ENCODE measurements at regions not wholly inside any gene's neighbourhood (a gene's known extent, or its start where the extent isn't known, plus 50 kb on each side); places are given as distances from the start of the nearest gene placed in this dataset.
A peak's percentile ranks its signal among the peaks of the same experiment; 100 is the strongest.

DNA sequence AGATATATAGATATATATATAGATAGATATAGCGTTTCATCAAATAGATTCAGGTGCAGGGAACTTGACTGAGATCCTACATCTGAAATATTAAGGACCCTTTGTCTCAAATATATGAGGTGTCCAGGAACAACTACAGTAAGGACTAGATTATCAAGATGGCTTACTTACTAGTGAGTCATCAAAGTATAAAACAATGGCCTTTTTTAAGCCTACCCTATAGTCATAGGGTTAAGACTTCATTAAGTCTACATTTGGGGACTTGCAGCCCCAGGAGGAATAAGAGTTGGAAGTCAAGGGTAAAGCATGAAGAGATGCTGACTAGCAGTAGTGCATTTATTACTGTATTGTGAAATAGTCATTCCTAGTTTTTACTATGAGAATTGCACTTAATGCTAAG, 1023.4 kb downstream of the CDH11 start:
- DNase-seq (ENCODE audit: low read depth) = no peak
- TF ChIP-seq, protein P1, sequence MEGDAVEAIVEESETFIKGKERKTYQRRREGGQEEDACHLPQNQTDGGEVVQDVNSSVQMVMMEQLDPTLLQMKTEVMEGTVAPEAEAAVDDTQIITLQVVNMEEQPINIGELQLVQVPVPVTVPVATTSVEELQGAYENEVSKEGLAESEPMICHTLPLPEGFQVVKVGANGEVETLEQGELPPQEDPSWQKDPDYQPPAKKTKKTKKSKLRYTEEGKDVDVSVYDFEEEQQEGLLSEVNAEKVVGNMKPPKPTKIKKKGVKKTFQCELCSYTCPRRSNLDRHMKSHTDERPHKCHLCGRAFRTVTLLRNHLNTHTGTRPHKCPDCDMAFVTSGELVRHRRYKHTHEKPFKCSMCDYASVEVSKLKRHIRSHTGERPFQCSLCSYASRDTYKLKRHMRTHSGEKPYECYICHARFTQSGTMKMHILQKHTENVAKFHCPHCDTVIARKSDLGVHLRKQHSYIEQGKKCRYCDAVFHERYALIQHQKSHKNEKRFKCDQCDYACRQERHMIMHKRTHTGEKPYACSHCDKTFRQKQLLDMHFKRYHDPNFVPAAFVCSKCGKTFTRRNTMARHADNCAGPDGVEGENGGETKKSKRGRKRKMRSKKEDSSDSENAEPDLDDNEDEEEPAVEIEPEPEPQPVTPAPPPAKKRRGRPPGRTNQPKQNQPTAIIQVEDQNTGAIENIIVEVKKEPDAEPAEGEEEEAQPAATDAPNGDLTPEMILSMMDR (conservative IDR thresholded peaks at IDR 0.05; ENCODE audit: control insufficient read depth, insufficient read depth, low read depth, low read length) = no peak
- H3K4me3 ChIP-seq (ENCODE audit: control insufficient read depth, low read depth, low read length) = no peak overlapping the region

DNA sequence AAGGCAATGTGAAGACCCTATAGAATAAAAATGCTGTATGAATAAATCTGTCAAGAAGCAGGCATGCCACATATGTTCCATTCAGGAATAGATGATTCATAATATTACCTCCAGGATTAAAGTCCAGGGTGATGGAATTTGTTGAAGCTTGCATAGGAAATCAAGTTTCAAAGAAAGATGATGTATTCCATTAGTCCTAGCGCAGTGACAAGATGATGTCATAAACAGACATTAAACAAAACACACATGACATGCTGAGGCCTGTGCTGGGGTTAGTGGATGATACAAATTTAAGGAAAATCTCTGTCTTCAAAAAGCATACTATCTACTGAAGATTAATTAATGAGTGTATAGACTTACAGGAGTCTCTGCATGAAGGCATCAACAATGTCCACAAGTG, 1025.2 kb downstream of the CDH11 start:
- H3K4me3 ChIP-seq (ENCODE audit: control insufficient read depth, low read depth, low read length) = no peak overlapping the region
- TF ChIP-seq, protein P1 (conservative IDR thresholded peaks at IDR 0.05; ENCODE audit: control insufficient read depth, insufficient read depth, low read depth, low read length) = no peak
- DNase-seq (ENCODE audit: low read depth) = no peak

DNA sequence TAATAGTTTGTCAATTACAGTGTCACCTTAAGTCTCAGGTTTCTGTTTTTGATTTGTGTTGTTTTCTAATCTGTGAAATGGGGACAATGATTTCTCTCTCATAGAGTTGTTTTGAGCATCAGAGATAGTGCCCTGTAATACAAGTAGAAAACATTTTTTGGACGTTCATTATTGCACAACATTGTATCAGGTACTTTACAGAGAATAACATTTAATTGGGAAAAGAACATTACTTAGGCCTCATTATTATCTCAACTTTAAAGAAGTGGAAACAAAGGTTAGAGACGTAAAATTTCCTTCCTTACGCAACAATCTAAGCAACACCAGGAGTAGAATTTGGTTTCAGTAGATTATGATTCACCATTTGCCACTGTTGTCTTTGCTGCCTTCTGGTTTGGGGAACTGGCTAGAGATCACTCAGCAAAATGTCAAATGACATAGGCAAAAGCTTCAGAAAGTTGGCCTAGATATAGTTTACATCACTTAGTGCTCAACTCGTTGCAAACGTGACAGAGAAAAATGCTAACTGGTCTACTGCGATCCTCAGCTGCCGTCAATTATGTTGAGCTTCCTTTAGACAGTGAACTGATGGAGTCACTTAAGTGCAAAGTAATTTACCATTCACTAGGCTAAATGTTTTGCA, 1026.8 kb downstream of the CDH11 start:
- no peak overlapping the region for H3K4me3 ChIP-seq (ENCODE audit: control insufficient read depth, low read depth, low read length)
- DNase-seq (ENCODE audit: low read depth) = peak; percentile 51
- TF ChIP-seq, protein P1 (conservative IDR thresholded peaks at IDR 0.05; ENCODE audit: control insufficient read depth, insufficient read depth, low read depth, low read length) = no peak

DNA sequence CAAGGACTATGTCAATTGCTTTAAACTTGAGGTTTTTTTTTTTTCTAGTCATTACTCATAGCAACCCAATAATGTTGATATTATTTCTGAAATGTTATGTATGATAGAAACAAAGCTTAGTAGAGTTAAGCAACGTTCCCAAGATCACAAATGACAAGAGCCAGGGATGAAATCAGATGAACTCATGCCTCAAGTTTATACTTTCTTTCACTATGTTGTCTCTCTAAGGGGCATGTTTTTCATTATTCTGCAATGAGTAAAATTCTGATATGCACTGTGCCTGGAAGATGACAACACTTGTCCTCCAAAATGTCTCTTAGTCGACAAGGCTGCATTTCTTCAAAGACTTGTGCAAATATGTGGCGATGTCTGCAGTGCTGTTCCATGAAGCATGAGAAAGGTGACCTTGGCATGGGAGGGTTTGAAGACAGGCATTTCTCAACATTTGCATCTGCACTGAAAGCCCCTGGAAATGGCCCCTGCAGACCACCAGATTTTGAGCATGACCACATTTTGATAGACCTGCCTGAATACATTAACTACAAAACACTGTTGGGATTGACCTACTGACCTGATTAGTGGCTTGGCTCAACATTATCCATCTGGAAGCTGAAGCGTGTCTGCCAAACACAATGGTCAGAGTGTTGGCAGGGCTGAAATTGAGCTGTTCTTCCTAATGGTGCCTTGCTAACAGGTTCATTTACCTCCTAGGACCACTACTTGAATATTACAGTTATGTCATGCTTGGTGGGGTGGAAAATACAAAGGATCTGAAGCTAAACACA, 1027.5 kb downstream of the CDH11 start:
- TF ChIP-seq, protein P1 (conservative IDR thresholded peaks at IDR 0.05; ENCODE audit: control insufficient read depth, insufficient read depth, low read depth, low read length) = no peak
- H3K4me3 ChIP-seq (ENCODE audit: control insufficient read depth, low read depth, low read length) = no peak overlapping the region
- DNase-seq (ENCODE audit: low read depth) = peak; percentile 15

DNA sequence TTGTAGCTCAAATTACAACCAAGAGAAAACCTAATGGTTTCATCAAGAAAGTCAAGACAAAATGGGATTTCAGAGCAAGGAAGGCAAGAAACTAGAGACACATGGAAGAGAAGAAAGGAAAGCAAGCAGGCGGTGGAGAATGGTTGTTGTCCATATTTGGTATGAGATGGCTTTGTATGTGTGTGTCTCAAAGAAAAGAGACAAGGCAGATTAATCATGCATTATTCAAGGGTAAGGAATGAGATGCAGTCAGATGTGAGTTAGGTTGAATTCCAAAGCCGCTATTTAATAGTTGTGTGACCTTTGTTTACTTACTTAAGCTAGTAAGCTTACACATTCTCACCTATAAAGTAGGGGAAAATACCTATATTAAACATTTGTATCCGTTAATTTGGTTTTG, 1029.6 kb downstream of the CDH11 start:
- H3K4me3 ChIP-seq (ENCODE audit: control insufficient read depth, low read depth, low read length) = no peak overlapping the region
- TF ChIP-seq, protein P1 (conservative IDR thresholded peaks at IDR 0.05; ENCODE audit: control insufficient read depth, insufficient read depth, low read depth, low read length) = no peak
- peak; percentile 64 for DNase-seq (ENCODE audit: low read depth)

DNA sequence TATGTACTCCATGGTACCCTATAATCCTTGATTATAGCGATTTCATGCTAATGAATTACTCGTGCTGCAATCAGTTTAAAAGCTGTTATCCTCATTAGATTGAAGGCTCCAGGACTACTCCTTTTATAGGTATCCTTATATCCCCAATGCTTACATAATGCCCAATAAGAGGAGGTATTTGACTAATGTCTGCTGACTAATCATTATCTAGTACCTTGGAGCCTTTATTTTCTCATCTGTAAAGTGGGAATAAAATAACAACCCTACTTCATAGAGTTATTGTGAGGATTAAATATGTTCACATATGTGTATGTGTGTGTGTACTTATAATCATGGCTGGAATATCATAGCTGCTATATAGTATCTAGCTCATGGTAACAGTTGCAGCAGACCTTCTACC, 1031.5 kb downstream of the CDH11 start:
- H3K4me3 ChIP-seq (ENCODE audit: control insufficient read depth, low read depth, low read length) = no peak overlapping the region
- no peak for DNase-seq (ENCODE audit: low read depth)
- TF ChIP-seq, protein P1 (conservative IDR thresholded peaks at IDR 0.05; ENCODE audit: control insufficient read depth, insufficient read depth, low read depth, low read length) = no peak
